ENCODE measurements at regions not wholly inside any gene's neighbourhood (a gene's known extent, or its start where the extent isn't known, plus 50 kb on each side); places are given as distances from the start of the nearest gene placed in this dataset.

DNA sequence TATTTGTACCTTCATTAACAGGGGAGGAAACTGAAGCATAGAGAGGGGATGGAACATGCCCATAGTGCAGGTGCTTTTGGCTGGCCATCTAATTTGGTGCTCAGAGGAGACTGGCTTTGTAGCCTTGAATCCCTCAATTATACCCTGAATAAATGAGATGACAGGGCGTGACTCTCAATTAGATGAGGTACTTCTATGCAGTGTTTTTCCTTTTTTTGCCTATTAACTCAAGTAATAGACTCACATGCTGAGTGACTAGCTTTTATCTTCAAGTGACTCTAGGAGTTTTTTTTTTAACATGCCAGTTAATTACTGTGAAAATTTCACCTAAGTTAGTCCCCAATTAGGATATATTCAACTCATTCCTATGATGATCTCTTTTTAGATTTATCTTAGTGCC lies 243.7 kb downstream of the DACT1 start:
- Histone ChIP-seq H3K4me1 (ENCODE audit: control insufficient read depth in 1 of 2, insufficient read depth in 2 of 2, low read length in 2 of 2) (peaks cover 3 to 7% of the 10 kb centered on the region in 2 experiments; a peak in 3 of 4 replicates), H3K79me2 (ENCODE audit: insufficient read depth, low read length) (no peaks in the 10 kb centered on the region), H3K4me3 (replicated peaks in 1 of 2; ENCODE audit: low read depth in 1 of 2, low read length in 2 of 2) (no peak overlapping the region), H4K20me1 (ENCODE audit: insufficient read depth) (no peaks in the 10 kb centered on the region), H3K9me3 (ENCODE audit: control insufficient read depth in 1 of 2, insufficient read depth in 1 of 2, low read depth in 1 of 2, low read length in 2 of 2) (no peaks in the 10 kb centered on the region), H2AFZ (ENCODE audit: low read depth, low read length, poor library complexity, severe bottlenecking) (no peak overlapping the region), H3K36me3 (ENCODE audit: control insufficient read depth in 1 of 2, insufficient read depth in 2 of 2, low read length in 2 of 2) (no peaks in the 10 kb centered on the region), H3K9ac (ENCODE audit: low read length) (no peak overlapping the region), H3K27ac (ENCODE audit: low read depth, low read length) (no peak overlapping the region), H3K27me3 (ENCODE audit: insufficient read depth, low read length) (no peaks in the 10 kb centered on the region), H3K9me2 (ENCODE audit: insufficient read depth) (no peaks in the 10 kb centered on the region), H3K4me2 (ENCODE audit: low read length) (no peak overlapping the region)
- RAD21 ChIA-PET (ENCODE audit: low non-redundant PET in 1 of 2, low total read pairs in 2 of 2, uncharacterized antibody in 2 of 2, unreplicated experiment in 2 of 2), result no interaction called here
- intact Hi-C loops (cut with micrococcal nuclease), result no loop called here
- TF ChIP-seq ZBTB33 (IDR thresholded peaks at IDR 0.05; ENCODE audit: extremely low read depth, insufficient replicate concordance, low read length), result no peak
- no peak for TF ChIP-seq CEBPB (IDR thresholded peaks at IDR 0.05; ENCODE audit: low read depth)
- no peak for TF ChIP-seq POLR2A (IDR thresholded peaks at IDR 0.05; ENCODE audit: borderline replicate concordance, extremely low read depth, insufficient read depth, insufficient read length)
- TF ChIP-seq EZH2 (IDR thresholded peaks at IDR 0.05), result no peak
- TF ChIP-seq ZFX (IDR thresholded peaks at IDR 0.05), result no peak
- no peak for TF ChIP-seq EGR1 (IDR thresholded peaks at IDR 0.05; ENCODE audit: low read depth)
- no peak for TF ChIP-seq ZNF274 (IDR thresholded peaks at IDR 0.05; ENCODE audit: low read depth, low read length)
- no peak for TF ChIP-seq CTCF (IDR thresholded peaks at IDR 0.05 in 2 of 3, conservative IDR thresholded peaks at IDR 0.05 in 1 of 3; ENCODE audit: borderline replicate concordance in 1 of 3, insufficient read depth in 1 of 3, low read depth in 2 of 3, low read length in 2 of 3)
- TF ChIP-seq EZH2phosphoT487 (IDR thresholded peaks at IDR 0.05; ENCODE audit: borderline replicate concordance), result no peak
- CTCF ChIA-PET, result no interaction called here
- no peak for ATAC-seq
- POLR2A ChIA-PET, result no interaction called here
- no peak for DNase-seq (ENCODE audit: low read depth, low spot score)
- no TSS peak for BruUV-seq (replicated peaks)
